Keratinocyte (primary cell): ENCODE measurements at regions not wholly inside any gene's neighbourhood (a gene's known extent, or its start where the extent isn't known, plus 50 kb on each side); places are given as distances from the start of the nearest gene placed in this dataset.

Experiments used
- DNase-seq: peaks from one replicate; pipeline ENCODE4 v3.0.0-alpha.2; 2011; ENCODE audit warnings: low read depth, missing footprints, low spot score
- FAIRE-seq: peaks from 2 replicates; lab custom pipeline; 2011; peaks lifted over from hg19 to GRCh38; lab: Jason Lieb, UNC
- H2AFZ ChIP-seq: 2 replicates; pipeline ENCODE4 v1.6.0; 2012; ENCODE audit warnings: low read length, control low read depth, inconsistent platforms; ENCODE audit not compliant: control insufficient read depth
- H3K27ac ChIP-seq: 2 replicates; pipeline ENCODE4 v1.5.1; 2011; ENCODE audit warnings: low read length; ENCODE audit not compliant: control insufficient read depth, insufficient read depth
- H3K27me3 ChIP-seq: 3 replicates; pipeline ENCODE4 v1.6.0; 2011; ENCODE audit warnings: low read length; ENCODE audit not compliant: control insufficient read depth, insufficient read depth; ENCODE audit errors: extremely low read depth
- H3K36me3 ChIP-seq, 2 experiments: 2 replicates in 1 of 2; 3 replicates in 1 of 2; pipeline ENCODE4 v1.5.1; 2011; ENCODE audit warnings: low read length in 2 of 2, mild to moderate bottlenecking in 1 of 2; ENCODE audit not compliant: control insufficient read depth in 2 of 2, insufficient read depth in 2 of 2; ENCODE audit errors: extremely low read depth in 1 of 2
- H3K4me1 ChIP-seq: 3 replicates; pipeline ENCODE4 v1.5.1; 2011; ENCODE audit warnings: low read length; ENCODE audit not compliant: control insufficient read depth, insufficient read depth; ENCODE audit errors: extremely low read depth
- H3K4me2 ChIP-seq: 3 replicates; pipeline ENCODE4 v1.6.0; 2011; ENCODE audit warnings: low read depth, low read length; ENCODE audit not compliant: control insufficient read depth, insufficient read depth; ENCODE audit errors: extremely low read depth
- H3K4me3 ChIP-seq, 3 experiments: fragments of 200-600 bp in 1 of 3; sonication (generic) in 1 of 3; 2 replicates in 2 of 3; 3 replicates in 1 of 3; pipeline ENCODE4 v1.5.1; 2011 to 2016; ENCODE audit warnings: low read length in 3 of 3, mild to moderate bottlenecking in 3 of 3, control low read depth in 2 of 3, inconsistent platforms in 1 of 3, low read depth in 1 of 3, mixed read lengths in 1 of 3, mixed run types in 1 of 3, moderate library complexity in 1 of 3; ENCODE audit not compliant: control insufficient read depth in 2 of 3, insufficient read depth in 2 of 3; ENCODE audit errors: extremely low read depth in 1 of 3
- H3K79me2 ChIP-seq: 2 replicates; pipeline ENCODE4 v1.6.0; 2012; ENCODE audit warnings: low read length; ENCODE audit not compliant: control insufficient read depth, insufficient read depth
- H3K9ac ChIP-seq: 3 replicates; pipeline ENCODE4 v1.6.0; 2011; ENCODE audit warnings: low read length; ENCODE audit not compliant: control insufficient read depth, insufficient read depth; ENCODE audit errors: extremely low read depth
- H3K9me1 ChIP-seq: 3 replicates; pipeline ENCODE4 v1.6.0; 2011; ENCODE audit warnings: low read length; ENCODE audit not compliant: control insufficient read depth, insufficient read depth; ENCODE audit errors: extremely low read depth
- H3K9me3 ChIP-seq: 2 replicates; pipeline ENCODE4 v1.5.1; 2012; ENCODE audit warnings: low read depth, low read length; ENCODE audit not compliant: control insufficient read depth
- H4K20me1 ChIP-seq: 3 replicates; pipeline ENCODE4 v1.6.0; 2011; ENCODE audit warnings: low read length; ENCODE audit not compliant: control insufficient read depth, insufficient read depth; ENCODE audit errors: extremely low read depth
- CTCF ChIP-seq, 3 experiments: IDR thresholded peaks in 1 of 3; conservative IDR thresholded peaks in 1 of 3; optimal IDR thresholded peaks in 1 of 3; 2 replicates in 2 of 3; 3 replicates in 1 of 3; pipeline versions ENCODE3 to v1.5.1; 2011; ENCODE audit warnings: low read length in 3 of 3, mild to moderate bottlenecking in 3 of 3, moderate library complexity in 2 of 3, control low read depth in 1 of 3, inconsistent platforms in 1 of 3; ENCODE audit not compliant: insufficient read depth in 2 of 3; ENCODE audit errors: extremely low read depth in 1 of 3
- EZH2 ChIP-seq: IDR thresholded peaks from one replicate; pipeline ENCODE4 v1.6.1; 2012; ENCODE audit warnings: inconsistent platforms, mild to moderate bottlenecking, low read length, moderate library complexity
- dilution Hi-C: fragments of 300-500 bp; cut with MboI; formaldehyde crosslinking; loops from one replicate; pipeline ENCODE4 v1.7.0; 2020; ENCODE audit warnings: low sequenced_read_pairs; ENCODE audit not compliant: extremely low pct_ligation_motif_present

GRCh38 chr18:46401486-46402070 is 255.4 kb downstream of the LOXHD1 start:
- H3K4me2 ChIP-seq = no peak overlapping the region
- no peak overlapping the region for H3K4me3 ChIP-seq
- no peak for DNase-seq
- no peaks in the 10 kb centered on the region for H3K9me1 ChIP-seq
- H3K27ac ChIP-seq = no peak overlapping the region
- no peak overlapping the region for H3K9ac ChIP-seq
- no peak overlapping the region for H2AFZ ChIP-seq
- no peaks in the 10 kb centered on the region for H3K27me3 ChIP-seq
- TF ChIP-seq CTCF (optimal IDR thresholded peaks at IDR 0.05 in 1 of 3, IDR thresholded peaks at IDR 0.05 in 1 of 3, conservative IDR thresholded peaks at IDR 0.05 in 1 of 3; ENCODE audit: extremely low read depth in 1 of 3, insufficient read depth in 2 of 3, low read length in 3 of 3) = no peak
- TF ChIP-seq EZH2 = no peak
- dilution Hi-C loops = no loop called here
- no peaks in the 10 kb centered on the region for H3K36me3 ChIP-seq
- no peaks in the 10 kb centered on the region for H3K4me1 ChIP-seq
- no peaks in the 10 kb centered on the region for H3K9me3 ChIP-seq
- H4K20me1 ChIP-seq = no peaks in the 10 kb centered on the region
- H3K79me2 ChIP-seq = no peaks in the 10 kb centered on the region
- no peak for FAIRE-seq

- DNase-seq (no peak), FAIRE-seq (no peak)
- no peak overlapping the region for H2AFZ ChIP-seq
- H3K27ac ChIP-seq = no peak overlapping the region
- H3K4me2 ChIP-seq = no peak overlapping the region
- TF ChIP-seq CTCF (optimal IDR thresholded peaks at IDR 0.05 in 1 of 3, IDR thresholded peaks at IDR 0.05 in 1 of 3, conservative IDR thresholded peaks at IDR 0.05 in 1 of 3; ENCODE audit: extremely low read depth in 1 of 3, insufficient read depth in 2 of 3, low read length in 3 of 3) (no peak), EZH2 (no peak)
- no peaks in the 10 kb centered on the region for H3K9me3 ChIP-seq
- H3K4me1 ChIP-seq = peaks cover 3% of the 10 kb centered on the region
- no peaks in the 10 kb centered on the region for H3K9me1 ChIP-seq
- H3K79me2 ChIP-seq = no peaks in the 10 kb centered on the region
- H3K27me3 ChIP-seq = no peaks in the 10 kb centered on the region
- H3K36me3 ChIP-seq = no peaks in the 10 kb centered on the region
- no peak overlapping the region for H3K9ac ChIP-seq
- H4K20me1 ChIP-seq = no peaks in the 10 kb centered on the region
- no peak overlapping the region for H3K4me3 ChIP-seq
- dilution Hi-C loops = no loop called here
These were observed 254.6 kb downstream of the LOXHD1 start for GRCh38 chr18:46402396-46402795.
